ENCODE measurements at regions not wholly inside any gene's neighbourhood (a gene's known extent, or its start where the extent isn't known, plus 50 kb on each side); places are given as distances from the start of the nearest gene placed in this dataset.

- TF ChIP-seq CTCF (IDR thresholded peaks at IDR 0.05 in 8 of 11, conservative IDR thresholded peaks at IDR 0.05 in 3 of 11) (no peak), POLR2A (IDR thresholded peaks at IDR 0.05) (no peak), POLR2AphosphoS5 (IDR thresholded peaks at IDR 0.05) (no peak)
Observed at GRCh38 chr1:222242492-222242891, 305.4 kb downstream of the HHIPL2 start.
